CD14-positive monocyte (primary cell): ENCODE measurements at regions not wholly inside any gene's neighbourhood (a gene's known extent, or its start where the extent isn't known, plus 50 kb on each side); places are given as distances from the start of the nearest gene placed in this dataset.

ENCODE experiments used
- DNase-seq, 3 donors: peaks; one replicate each; pipeline ENCODE4 v3.0.0-alpha.2; 2011 to 2022
- H2AFZ ChIP-seq: 2 replicates; pipeline ENCODE4 v1.6.0; 2012; ENCODE audit warnings: mild to moderate bottlenecking, low read depth, low read length, inconsistent platforms; ENCODE audit not compliant: insufficient read depth, poor library complexity, severe bottlenecking
- H3K27ac ChIP-seq, 2 donors: 1 replicate in 1 of 2; 2 replicates in 1 of 2; pipeline ENCODE4 v1.5.1; 2012 to 2013; ENCODE audit warnings: low read length in 2 of 2, control low read depth in 1 of 2, inconsistent platforms in 1 of 2, low read depth in 1 of 2, mild to moderate bottlenecking in 1 of 2
- H3K27me3 ChIP-seq, 2 donors: one replicate each; pipeline versions ENCODE4 v1.6.0 to v1.6.1; 2011 to 2013; ENCODE audit warnings: low read length in 2 of 2; ENCODE audit not compliant: control insufficient read depth in 2 of 2, insufficient read depth in 2 of 2
- H3K36me3 ChIP-seq, 2 donors: replicated peaks in 1 of 2; 1 replicate in 1 of 2; 2 replicates in 1 of 2; pipeline versions ENCODE4 v1.5.1 to v1.6.1; 2012 to 2013; ENCODE audit warnings: low read length in 2 of 2, control low read depth in 1 of 2, inconsistent platforms in 1 of 2, mild to moderate bottlenecking in 1 of 2; ENCODE audit not compliant: insufficient read depth in 2 of 2, control insufficient read depth in 1 of 2
- H3K4me1 ChIP-seq, 2 donors: 1 replicate in 1 of 2; 2 replicates in 1 of 2; pipeline versions ENCODE4 v1.5.1 to v1.6.1; 2012 to 2013; ENCODE audit warnings: low read length in 2 of 2, control low read depth in 1 of 2, inconsistent platforms in 1 of 2, mild to moderate bottlenecking in 1 of 2, moderate library complexity in 1 of 2; ENCODE audit not compliant: insufficient read depth in 2 of 2, control insufficient read depth in 1 of 2
- H3K4me2 ChIP-seq: replicated peaks from 2 replicates; pipeline ENCODE3; 2012; ENCODE audit warnings: low read length, moderate library complexity, mild to moderate bottlenecking; ENCODE audit not compliant: poor library complexity, severe bottlenecking; ENCODE audit errors: extremely low read depth
- H3K4me3 ChIP-seq, 3 experiments: fragments of 200-600 bp in 1 of 3; sonication (generic) in 1 of 3; replicated peaks in 1 of 3; 1 replicate in 2 of 3; 2 replicates in 1 of 3; pipeline ENCODE4 v1.5.1; 2011 to 2013; ENCODE audit warnings: low read length in 3 of 3, mild to moderate bottlenecking in 3 of 3, control low read depth in 2 of 3, low read depth in 2 of 3, inconsistent platforms in 1 of 3, moderate library complexity in 1 of 3
- H3K79me2 ChIP-seq: 2 replicates; pipeline ENCODE4 v1.6.0; 2012; ENCODE audit warnings: mild to moderate bottlenecking, control low read depth, inconsistent platforms, low read length, moderate library complexity; ENCODE audit not compliant: insufficient read depth
- H3K9ac ChIP-seq: 2 replicates; pipeline ENCODE4 v1.6.0; 2017; ENCODE audit warnings: low read length, mild to moderate bottlenecking; ENCODE audit not compliant: insufficient read depth, poor library complexity, severe bottlenecking
- H3K9me3 ChIP-seq, 2 donors: replicated peaks in 1 of 2; 1 replicate in 1 of 2; 2 replicates in 1 of 2; pipeline versions ENCODE4 v1.5.1 to v1.6.1; 2012 to 2013; ENCODE audit warnings: low read length in 2 of 2, control low read depth in 1 of 2; ENCODE audit not compliant: control insufficient read depth in 1 of 2, insufficient read depth in 1 of 2
- H4K20me1 ChIP-seq: 2 replicates; pipeline ENCODE4 v1.6.0; 2012; ENCODE audit warnings: mild to moderate bottlenecking, low read length, control low read depth, moderate library complexity; ENCODE audit not compliant: insufficient read depth
- H3K27ac Mint-ChIP-seq, 7 donors: one replicate each; pipeline ENCODE4 v1.8.0; 2020; ENCODE audit warnings: mild to moderate bottlenecking in 7 of 7, mixed read lengths in 7 of 7, moderate library complexity in 6 of 7, inconsistent platforms in 2 of 7
- H3K27me3 Mint-ChIP-seq, 3 donors: one replicate each; pipeline ENCODE4 v1.8.0; 2021 to 2022; ENCODE audit warnings: low read depth in 3 of 3, mild to moderate bottlenecking in 3 of 3, mixed read lengths in 3 of 3, moderate library complexity in 3 of 3, inconsistent platforms in 1 of 3
- H3K36me3 Mint-ChIP-seq, 2 donors: one replicate each; pipeline ENCODE4 v1.8.0; 2020; ENCODE audit warnings: mixed read lengths in 2 of 2, inconsistent platforms in 1 of 2, mild to moderate bottlenecking in 1 of 2
- H3K4me1 Mint-ChIP-seq: one replicate; pipeline ENCODE4 v1.8.0; 2020; ENCODE audit warnings: mild to moderate bottlenecking, mixed read lengths
- H3K4me3 Mint-ChIP-seq, 2 donors: one replicate each; pipeline ENCODE4 v1.8.0; 2020; ENCODE audit warnings: mild to moderate bottlenecking in 2 of 2, mixed read lengths in 2 of 2, moderate library complexity in 1 of 2
- H3K9me3 Mint-ChIP-seq, 7 donors: one replicate each; pipeline ENCODE4 v1.8.0; 2020 to 2022; ENCODE audit warnings: mixed read lengths in 7 of 7, mild to moderate bottlenecking in 6 of 7, moderate library complexity in 6 of 7, inconsistent platforms in 2 of 7
- CTCF ChIP-seq: fragments of 200-600 bp; IDR thresholded peaks from one replicate; pipeline ENCODE4 v1.8.0; 2022; ENCODE audit warnings: antibody characterized with exemption, mild to moderate bottlenecking
- WGBS: methylation state at CpG from one replicate; pipeline ENCODE4 v1.1.5; 2013; ENCODE audit warnings: missing lambda C conversion rate; ENCODE audit not compliant: insufficient coverage; 5-methylcytosine and 5-hydroxymethylcytosine counted together
- intact Hi-C, 2 donors: fragments of 100-400 bp; cut with micrococcal nuclease; formaldehyde crosslinking; loops; one replicate each; pipeline versions ENCODE4 v1.15.0 to v1.15.1; 2023

GRCh38 chr22:27284324-27284723 lies 517.2 kb downstream of the MN1 start:
- 96% methylated on average over 4 of the region's 7 CpGs for WGBS
- no peak overlapping the region for H3K4me3 ChIP-seq
- H3K9me3 Mint-ChIP-seq, result peaks cover 0 to 9% (median 2%) of the 10 kb centered on the region in 7 donors
- no peak for TF ChIP-seq CTCF
- no peaks in the 10 kb centered on the region for H3K36me3 Mint-ChIP-seq
- no peaks in the 10 kb centered on the region for H4K20me1 ChIP-seq
- H3K4me1 ChIP-seq, result no peaks in the 10 kb centered on the region
- DNase-seq, result no peak
- intact Hi-C loops, result no loop called here
- H3K27me3 ChIP-seq, result peaks cover 0 to 2% of the 10 kb centered on the region in 2 donors
- no peak overlapping the region for H3K4me2 ChIP-seq
- no peak overlapping the region for H3K27ac ChIP-seq
- no peak overlapping the region for H3K4me3 Mint-ChIP-seq
- H3K9ac ChIP-seq, result no peak overlapping the region
- no peak overlapping the region for H2AFZ ChIP-seq
- H3K36me3 ChIP-seq, result no peaks in the 10 kb centered on the region
- no peaks in the 10 kb centered on the region for H3K9me3 ChIP-seq
- H3K79me2 ChIP-seq, result no peaks in the 10 kb centered on the region
- H3K27ac Mint-ChIP-seq, result no peak overlapping the region
- H3K27me3 Mint-ChIP-seq, result peaks cover 1 to 3% (median 1%) of the 10 kb centered on the region in 3 donors
- no peaks in the 10 kb centered on the region for H3K4me1 Mint-ChIP-seq

- Mint-ChIP-seq H3K4me1 (no peaks in the 10 kb centered on the region), H3K36me3 (no peaks in the 10 kb centered on the region)
Observed at GRCh38 chr22:27286711-27287110, 514.8 kb downstream of the MN1 start.

More at GRCh38 chr22:27286711-27287110, 514.8 kb downstream of the MN1 start:
- H4K20me1 ChIP-seq, result no peaks in the 10 kb centered on the region
- no peak overlapping the region for H3K9ac ChIP-seq
- H3K27ac ChIP-seq, result no peak overlapping the region
- H3K79me2 ChIP-seq, result no peaks in the 10 kb centered on the region
- no peak overlapping the region for H3K4me2 ChIP-seq
- DNase-seq, result no peak
- 100% methylated on average over 1 of the region's 5 CpGs for WGBS
- H3K27me3 ChIP-seq, result no peaks in the 10 kb centered on the region
- Mint-ChIP-seq H3K27ac (no peak overlapping the region), H3K27me3 (peaks cover 1 to 5% (median 3%) of the 10 kb centered on the region in 3 donors), H3K9me3 (peaks cover 0 to 9% (median 2%) of the 10 kb centered on the region in 7 donors), H3K4me3 (no peak overlapping the region)
- TF ChIP-seq CTCF, result no peak
- H3K9me3 ChIP-seq, result no peaks in the 10 kb centered on the region
- no peaks in the 10 kb centered on the region for H3K36me3 ChIP-seq
- H3K4me3 ChIP-seq, result no peak overlapping the region
- intact Hi-C loops, result no loop called here
- H2AFZ ChIP-seq, result no peak overlapping the region
- H3K4me1 ChIP-seq, result no peaks in the 10 kb centered on the region
